ACHN (cell line): ENCODE measurements at regions not wholly inside any gene's neighbourhood (a gene's known extent, or its start where the extent isn't known, plus 50 kb on each side); places are given as distances from the start of the nearest gene placed in this dataset.

Source experiments
- DNase-seq: peaks from one replicate; pipeline ENCODE4 v3.0.0-alpha.2; 2015
- in situ Hi-C: cut with HindIII; loops from 2 replicates; pipeline ENCODE4 v1.10.0; 2017; ENCODE audit warnings: low sequenced_read_pairs, low pct_ligation_motif_present, low pct_unique_long_range_greater_than_20kb

DNA sequence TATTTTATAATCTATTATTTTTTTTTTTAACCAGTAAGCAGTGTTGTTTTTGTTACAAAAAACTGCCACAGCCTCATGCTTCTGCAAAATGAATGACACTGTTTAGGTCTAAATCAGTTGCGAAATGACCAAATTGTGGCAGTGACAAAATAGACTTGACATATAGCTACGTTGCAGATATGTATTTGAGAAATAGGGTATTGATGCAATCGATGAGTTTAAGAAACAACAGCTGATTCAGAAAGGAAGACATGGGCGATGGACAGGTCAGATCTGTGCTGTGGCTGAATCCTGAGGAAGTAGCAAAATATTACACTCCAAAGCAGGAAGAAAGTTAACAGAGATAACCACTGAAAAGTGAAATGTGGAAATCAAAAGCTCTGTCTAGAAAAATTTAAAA, 89.0 kb upstream of the STEAP4 start:
- in situ Hi-C loops = no loop called here
- DNase-seq = no peak

- no peak for DNase-seq
- in situ Hi-C loops = no loop called here
Measured at GRCh38 chr7:88391247-88391646, 84.6 kb upstream of the STEAP4 start.

DNA sequence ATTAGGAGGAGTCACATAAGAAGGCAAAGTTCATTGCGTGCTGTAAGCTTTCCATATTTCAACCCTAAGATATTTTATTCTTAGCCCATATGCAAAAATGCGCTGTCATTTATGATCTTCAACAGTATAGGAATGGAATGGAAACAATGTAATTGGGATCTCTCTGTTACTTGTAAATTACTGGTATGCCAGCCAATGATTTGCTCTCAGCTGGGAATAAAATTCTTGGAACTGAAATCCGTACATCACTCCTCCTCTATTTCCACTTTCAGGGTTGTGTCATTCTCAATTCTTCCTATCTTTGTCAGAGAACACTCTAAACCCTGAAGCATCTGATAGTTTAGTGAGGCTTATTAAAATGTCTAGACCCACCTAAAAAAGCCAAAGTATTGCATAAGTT, 80.7 kb upstream of the STEAP4 start:
- in situ Hi-C loops = no loop called here
- DNase-seq = no peak

DNA sequence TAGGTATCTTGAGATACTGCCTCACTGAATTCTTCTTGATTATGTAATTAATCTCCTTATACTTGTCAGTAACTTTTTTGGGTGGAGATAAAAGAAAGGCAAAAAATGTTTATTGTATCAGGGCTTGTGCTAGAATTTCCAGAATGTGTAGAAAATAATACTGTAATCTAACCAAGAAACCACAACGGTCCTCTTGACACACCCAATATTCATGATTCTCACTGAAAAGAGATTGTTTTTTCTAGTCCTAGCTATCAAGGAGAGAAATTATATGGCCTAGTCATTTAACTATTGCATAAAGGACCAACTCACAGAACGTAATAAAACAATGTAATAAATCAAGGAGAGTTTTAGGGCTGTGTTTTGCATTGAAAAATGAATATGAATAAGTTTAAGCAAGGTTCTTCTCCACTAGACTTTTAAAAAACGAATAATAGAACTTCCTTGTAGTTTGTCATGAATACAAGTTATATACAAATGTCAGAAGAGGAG, 80.0 kb upstream of the STEAP4 start:
- in situ Hi-C loops = no loop called here
- no peak for DNase-seq

- DNase-seq = no peak
- in situ Hi-C loops = no loop called here
Measured at GRCh38 chr7:88377434-88377833, 70.7 kb upstream of the STEAP4 start.

- in situ Hi-C loops = no loop called here
- no peak for DNase-seq
Measured at GRCh38 chr7:88368686-88369085, 62.0 kb upstream of the STEAP4 start.

GRCh38 chr7:88366845-88367244, 60.2 kb upstream of the STEAP4 start:
- no peak for DNase-seq
- in situ Hi-C loops = no loop called here

GRCh38 chr7:88363869-88364268, 57.2 kb upstream of the STEAP4 start:
- in situ Hi-C loops = no loop called here
- DNase-seq = no peak

GRCh38 chr7:88363249-88363648, 56.6 kb upstream of the STEAP4 start:
- in situ Hi-C loops = no loop called here
- DNase-seq = no peak

DNA sequence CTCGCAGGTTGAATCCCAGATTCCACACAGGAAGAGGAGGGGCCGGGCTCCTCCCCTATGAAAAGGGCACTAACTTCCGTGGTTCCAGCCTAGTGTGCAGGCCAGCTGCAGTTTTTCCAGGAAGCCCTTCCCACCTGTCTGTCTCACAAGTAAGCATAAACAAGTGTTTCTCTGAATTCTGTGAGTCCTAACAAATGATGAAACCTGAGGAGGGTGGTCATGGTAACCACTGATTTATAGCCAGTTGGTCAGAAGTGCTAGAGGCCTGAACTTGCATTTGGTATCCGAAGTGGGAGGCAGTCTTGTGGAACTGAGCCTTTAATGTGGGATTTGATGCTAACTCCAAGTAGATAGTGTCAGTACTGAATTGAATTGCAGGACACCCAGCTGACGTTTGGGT, 54.7 kb upstream of the STEAP4 start:
- DNase-seq = no peak
- in situ Hi-C loops = no loop called here

DNA sequence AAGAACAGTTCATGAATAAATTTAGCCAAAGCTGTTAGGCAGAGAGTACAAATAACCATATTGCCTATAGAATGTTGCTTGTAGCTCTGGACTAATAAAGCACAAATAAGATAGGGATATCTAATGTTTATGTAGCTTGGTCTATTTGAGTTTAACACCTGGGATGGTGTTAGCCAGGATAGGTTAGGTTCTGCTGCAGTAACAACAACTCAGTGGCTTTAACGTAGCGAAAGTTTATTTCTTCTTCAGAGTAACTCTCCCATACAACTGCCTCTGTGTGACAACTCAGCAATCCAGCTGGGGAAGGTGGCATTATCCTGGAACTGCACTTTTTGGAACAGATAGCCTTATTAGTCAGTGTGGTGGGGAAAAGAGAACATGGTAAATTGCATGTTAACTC, 52.2 kb upstream of the STEAP4 start:
- DNase-seq = no peak
- in situ Hi-C loops = no loop called here

- DNase-seq = no peak
- in situ Hi-C loops = no loop called here
Measured at GRCh38 chr7:88358526-88358838, 51.8 kb upstream of the STEAP4 start.

GRCh38 chr7:88357781-88358525, 51.3 kb upstream of the STEAP4 start:
- in situ Hi-C loops = no loop called here
- DNase-seq = peak; percentile 69

DNA sequence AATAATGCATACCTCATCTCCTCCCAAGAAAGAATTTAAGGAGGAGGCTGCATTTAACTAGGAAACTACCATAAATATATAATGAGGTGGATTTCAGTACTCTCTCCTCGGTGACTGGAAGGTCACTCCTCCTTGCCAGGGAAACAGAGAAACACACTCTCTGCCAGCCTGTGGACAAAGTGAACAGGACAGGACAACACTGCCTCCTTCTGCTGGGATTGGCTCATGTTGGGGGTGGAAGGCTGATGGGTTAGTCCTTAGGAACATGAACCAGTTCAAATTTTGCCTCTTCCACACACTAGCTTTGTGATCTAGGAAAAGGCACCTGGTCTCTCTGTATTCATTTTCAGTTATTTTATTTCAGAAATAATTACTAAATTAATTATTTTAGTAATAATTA, 50.6 kb upstream of the STEAP4 start:
- in situ Hi-C loops = no loop called here
- peak; percentile 74 for DNase-seq
